PC-3 (cell line): ENCODE measurements at regions not wholly inside any gene's neighbourhood (a gene's known extent, or its start where the extent isn't known, plus 50 kb on each side); places are given as distances from the start of the nearest gene placed in this dataset.

ENCODE experiments used
- ATAC-seq: fragments of 200-7000 bp; cut with Tn5 transposase; 2 replicates; pipeline ENCODE4 v1.9.1; 2020; ENCODE audit warnings: mild to moderate bottlenecking, moderate library complexity
- BruUV-seq: library from RNA; stranded (reverse); fragments of 400-500 nt; replicated peaks from 2 replicates; lab custom pipeline; 2021; lab: Mats Ljungman, UMichigan
- CTCF ChIA-PET: fragments of 300-600 bp; sonication (Branson Sonifier 250); formaldehyde crosslinking; loops from one replicate; lab custom pipeline; 2022; ENCODE audit warnings: antibody characterized with exemption; lab: Charles Lee
- POLR2A ChIA-PET: fragments of 300-600 bp; sonication (Branson Sonifier 250); formaldehyde crosslinking; loops from one replicate; lab custom pipeline; 2022; ENCODE audit warnings: antibody characterized with exemption; ENCODE audit not compliant: unreplicated experiment; lab: Charles Lee
- DNase-seq: peaks from one replicate; pipeline ENCODE4 v3.0.0-alpha.2; 2015
- H2AFZ ChIP-seq: fragments of 300-600 bp; sonication (generic); 2 replicates; pipeline ENCODE4 v1.6.0; 2016; ENCODE audit warnings: antibody characterized with exemption, low read length
- H3F3A ChIP-seq: fragments of 300-600 bp; sonication (generic); one replicate; pipeline ENCODE4 v1.6.0; 2017; ENCODE audit warnings: antibody characterized with exemption, low read length, control low read depth, mild to moderate bottlenecking; ENCODE audit not compliant: unreplicated experiment
- H3K27ac ChIP-seq: fragments of 300-600 bp; sonication (generic); 2 replicates; pipeline ENCODE4 v1.5.1; 2016; ENCODE audit warnings: mild to moderate bottlenecking, low read length
- H3K27me3 ChIP-seq: fragments of 300-600 bp; sonication (generic); 2 replicates; pipeline ENCODE4 v1.6.1; 2016; ENCODE audit warnings: low read length, mixed read lengths
- H3K36me3 ChIP-seq: fragments of 300-600 bp; sonication (generic); 2 replicates; pipeline ENCODE4 v1.6.1; 2016; ENCODE audit warnings: low read depth, mixed run types, low read length, mixed read lengths
- H3K4me1 ChIP-seq: fragments of 300-600 bp; sonication (generic); 2 replicates; pipeline ENCODE4 v1.5.1; 2016; ENCODE audit warnings: low read length; ENCODE audit not compliant: insufficient read depth
- H3K4me2 ChIP-seq: fragments of 300-600 bp; sonication (generic); 2 replicates; pipeline ENCODE4 v1.6.0; 2016; ENCODE audit warnings: low read length
- H3K4me3 ChIP-seq: fragments of 300-600 bp; sonication (generic); 2 replicates; pipeline ENCODE4 v1.5.1; 2016; ENCODE audit warnings: mild to moderate bottlenecking, low read length, mixed read lengths
- H3K79me2 ChIP-seq: fragments of 300-600 bp; sonication (generic); 2 replicates; pipeline ENCODE4 v1.6.1; 2017; ENCODE audit warnings: low read length, mixed read lengths
- H3K9ac ChIP-seq: fragments of 300-600 bp; sonication (generic); 2 replicates; pipeline ENCODE4 v1.6.0; 2016; ENCODE audit warnings: mild to moderate bottlenecking, low read length
- H3K9me2 ChIP-seq: fragments of 300-600 bp; sonication (generic); replicated peaks from 2 replicates; pipeline ENCODE4 v1.6.1; 2016; ENCODE audit warnings: mixed run types, low read length, mixed read lengths
- H3K9me3 ChIP-seq: fragments of 300-600 bp; sonication (generic); 2 replicates; pipeline ENCODE4 v1.6.1; 2016; ENCODE audit warnings: low read length, mixed read lengths
- H4K20me1 ChIP-seq: fragments of 300-600 bp; sonication (generic); 2 replicates; pipeline ENCODE4 v1.6.1; 2016; ENCODE audit warnings: low read length, mixed read lengths
- EZH2 ChIP-seq: fragments of 300-600 bp; sonication (generic); IDR thresholded peaks from one replicate; pipeline ENCODE4 v1.6.1; 2017; ENCODE audit warnings: antibody characterized with exemption, mild to moderate bottlenecking, low read length; ENCODE audit not compliant: unreplicated experiment
- EZH2phosphoT487 ChIP-seq: fragments of 300-600 bp; sonication (generic); IDR thresholded peaks from 2 replicates; pipeline ENCODE4 v1.6.1; 2018; ENCODE audit warnings: mild to moderate bottlenecking, antibody characterized with exemption, low read length, borderline replicate concordance
- intact Hi-C: fragments of 100-400 bp; cut with micrococcal nuclease; formaldehyde crosslinking; loops from 2 replicates; pipeline ENCODE4 v1.9.0; 2023
- TF ChIP-seq, protein P1 (sequence below): fragments of 300-600 bp; sonication (generic); conservative IDR thresholded peaks from 2 replicates; pipeline ENCODE4 v1.5.1; 2017; ENCODE audit warnings: antibody characterized with exemption, low read depth, mild to moderate bottlenecking, low read length

DNA sequence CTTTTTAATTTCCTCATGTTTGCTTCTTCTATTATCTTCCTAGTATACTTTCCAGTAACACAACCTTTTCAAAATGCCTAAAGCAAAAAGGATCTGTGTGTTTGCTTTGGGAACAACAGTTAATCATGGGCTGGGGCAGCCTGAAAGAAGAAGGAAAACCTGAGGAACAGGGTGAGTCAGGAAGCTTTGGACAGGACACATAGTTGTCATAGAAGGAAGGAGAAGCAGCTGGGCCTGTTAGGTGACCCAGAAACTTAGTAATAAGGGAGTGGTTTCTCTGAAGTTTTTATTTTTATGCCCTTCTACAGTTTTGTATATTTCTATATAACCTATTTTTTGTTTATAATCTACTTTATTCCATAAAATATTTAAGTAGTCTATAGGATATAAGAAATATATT is 61.4 kb downstream of the CD24 start:
- Histone ChIP-seq H4K20me1 (no peaks in the 10 kb centered on the region), H3K9me3 (no peaks in the 10 kb centered on the region), H3F3A (no peaks in the 10 kb centered on the region), H3K4me2 (peak overlapping the region; percentile 74), H3K36me3 (no peaks in the 10 kb centered on the region), H3K4me3 (no peak overlapping the region), H3K27me3 (no peaks in the 10 kb centered on the region), H3K9ac (peak overlapping the region; percentile 74), H3K4me1 (peaks cover 33% of the 10 kb centered on the region), H3K9me2 (no peaks in the 10 kb centered on the region), H2AFZ (no peak overlapping the region), H3K79me2 (no peaks in the 10 kb centered on the region), H3K27ac (peak overlapping the region; percentile 93)
- peak; percentile 88 for DNase-seq
- CTCF ChIA-PET: no interaction called here
- ATAC-seq: peak; percentile 60
- POLR2A ChIA-PET: no interaction called here
- TF ChIP-seq, protein P1, sequence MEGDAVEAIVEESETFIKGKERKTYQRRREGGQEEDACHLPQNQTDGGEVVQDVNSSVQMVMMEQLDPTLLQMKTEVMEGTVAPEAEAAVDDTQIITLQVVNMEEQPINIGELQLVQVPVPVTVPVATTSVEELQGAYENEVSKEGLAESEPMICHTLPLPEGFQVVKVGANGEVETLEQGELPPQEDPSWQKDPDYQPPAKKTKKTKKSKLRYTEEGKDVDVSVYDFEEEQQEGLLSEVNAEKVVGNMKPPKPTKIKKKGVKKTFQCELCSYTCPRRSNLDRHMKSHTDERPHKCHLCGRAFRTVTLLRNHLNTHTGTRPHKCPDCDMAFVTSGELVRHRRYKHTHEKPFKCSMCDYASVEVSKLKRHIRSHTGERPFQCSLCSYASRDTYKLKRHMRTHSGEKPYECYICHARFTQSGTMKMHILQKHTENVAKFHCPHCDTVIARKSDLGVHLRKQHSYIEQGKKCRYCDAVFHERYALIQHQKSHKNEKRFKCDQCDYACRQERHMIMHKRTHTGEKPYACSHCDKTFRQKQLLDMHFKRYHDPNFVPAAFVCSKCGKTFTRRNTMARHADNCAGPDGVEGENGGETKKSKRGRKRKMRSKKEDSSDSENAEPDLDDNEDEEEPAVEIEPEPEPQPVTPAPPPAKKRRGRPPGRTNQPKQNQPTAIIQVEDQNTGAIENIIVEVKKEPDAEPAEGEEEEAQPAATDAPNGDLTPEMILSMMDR: no peak
- intact Hi-C loops: loop anchor here (10.0 kb wide), 1 partner anchor 62 kb away; the partner anchor contains the start of gene CD24
- BruUV-seq: no TSS peak

DNA sequence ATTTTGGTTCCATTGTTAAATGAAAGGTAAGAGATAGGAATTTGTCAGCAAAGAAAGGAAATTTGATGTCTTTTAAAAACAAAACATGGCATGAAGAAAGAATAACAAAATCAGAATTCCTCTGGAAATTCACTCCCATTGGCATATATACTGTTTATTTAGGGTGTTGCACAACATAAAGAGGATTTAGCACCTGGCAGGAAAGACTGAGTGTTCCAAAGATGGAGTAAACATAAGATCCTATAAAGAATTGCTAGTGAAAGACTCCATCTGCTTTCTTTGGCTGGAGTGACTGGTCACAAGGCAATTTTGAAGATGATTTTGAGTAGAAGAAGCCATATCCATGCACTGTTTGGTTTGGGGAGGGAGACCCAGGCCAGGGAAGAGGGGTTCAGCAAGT is 62.4 kb downstream of the CD24 start:
- Histone ChIP-seq H3K79me2 (no peaks in the 10 kb centered on the region), H3K27ac (peak overlapping the region; percentile 93), H3K4me1 (peaks cover 35% of the 10 kb centered on the region), H3K4me2 (no peak overlapping the region), H2AFZ (no peak overlapping the region), H3K27me3 (no peaks in the 10 kb centered on the region), H3K9ac (no peak overlapping the region), H3K36me3 (no peaks in the 10 kb centered on the region), H4K20me1 (no peaks in the 10 kb centered on the region), H3K9me3 (no peaks in the 10 kb centered on the region), H3K9me2 (no peaks in the 10 kb centered on the region), H3K4me3 (no peak overlapping the region), H3F3A (no peaks in the 10 kb centered on the region)
- POLR2A ChIA-PET: no interaction called here
- ATAC-seq: no peak
- CTCF ChIA-PET: no interaction called here
- TF ChIP-seq EZH2 (no peak), EZH2phosphoT487 (no peak)
- TF ChIP-seq, protein P1: no peak
- no TSS peak for BruUV-seq
- no peak for DNase-seq
- intact Hi-C loops: loop anchor here (10.0 kb wide), 1 partner anchor 63 kb away; the partner anchor contains the start of gene CD24

DNA sequence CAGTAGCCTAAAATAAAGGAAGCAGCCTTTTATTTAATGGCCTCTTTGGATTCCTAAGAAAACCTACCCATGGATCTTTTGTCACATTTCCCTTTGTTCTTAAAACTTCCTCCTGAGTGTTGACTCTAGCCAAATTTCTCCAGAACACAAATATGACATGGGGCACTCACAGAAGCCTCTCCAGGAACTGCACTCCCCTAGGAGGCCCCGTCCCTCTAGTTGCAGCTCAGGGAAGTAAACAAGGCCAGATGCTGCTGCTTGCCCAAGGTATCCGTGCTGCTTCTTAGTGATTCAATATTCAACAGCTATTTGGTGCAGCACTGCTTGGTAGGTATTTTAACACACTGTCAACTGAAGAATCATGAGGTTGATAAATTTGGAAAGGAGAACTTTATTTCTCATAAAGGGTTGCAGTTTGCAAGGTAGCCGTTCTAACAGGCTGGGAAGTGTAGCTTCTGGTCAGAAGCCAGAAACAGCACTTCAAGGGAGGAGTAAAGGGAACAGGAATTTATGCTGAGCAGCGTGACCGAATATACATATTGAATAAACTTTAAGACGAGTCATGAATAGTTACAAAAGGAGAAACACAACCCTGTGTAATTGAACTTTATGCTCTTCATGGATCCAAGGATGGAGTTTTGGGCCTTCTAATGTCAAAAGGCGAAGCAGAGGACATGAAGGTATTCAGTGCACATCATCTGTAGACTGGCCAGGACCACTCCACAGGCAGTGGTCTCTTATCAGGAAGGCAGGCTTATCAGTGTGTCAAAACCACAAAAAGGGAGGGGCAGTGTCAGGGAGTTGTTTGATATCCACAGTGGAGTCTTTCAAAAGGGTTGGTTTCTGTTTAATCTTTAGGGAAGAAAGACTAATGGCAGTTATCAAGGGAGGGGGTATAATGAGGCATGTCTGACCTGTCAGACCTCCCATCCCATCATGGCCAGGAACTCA is 63.3 kb downstream of the CD24 start:
- Histone ChIP-seq H3K9ac (no peak overlapping the region), H3K27me3 (no peaks in the 10 kb centered on the region), H4K20me1 (no peaks in the 10 kb centered on the region), H3K4me2 (no peak overlapping the region), H3K4me1 (peaks cover 35% of the 10 kb centered on the region), H2AFZ (0 out of 2 replicates have a peak overlapping the region, but pooled peaks have one; percentile 42), H3K36me3 (no peaks in the 10 kb centered on the region), H3K9me2 (no peaks in the 10 kb centered on the region), H3K79me2 (no peaks in the 10 kb centered on the region), H3K27ac (peak overlapping the region; percentile 3; the same call in 1 of the 2 replicates), H3K9me3 (no peaks in the 10 kb centered on the region), H3K4me3 (no peak overlapping the region), H3F3A (no peaks in the 10 kb centered on the region)
- POLR2A ChIA-PET: no interaction called here
- BruUV-seq: no TSS peak
- no peak for TF ChIP-seq EZH2
- no peak for TF ChIP-seq EZH2phosphoT487
- TF ChIP-seq, protein P1: no peak
- peak; percentile 19 for DNase-seq
- intact Hi-C loops: loop anchor here (10.0 kb wide), 1 partner anchor 64 kb away; the partner anchor contains the start of gene CD24
- no peak for ATAC-seq
- CTCF ChIA-PET: no interaction called here
